8988T (cell line): ENCODE measurements at regions not wholly inside any gene's neighbourhood (a gene's known extent, or its start where the extent isn't known, plus 50 kb on each side); places are given as distances from the start of the nearest gene placed in this dataset.
A peak's percentile ranks its signal among the peaks of the same experiment; 100 is the strongest.
"Not testable (repeated sequence)": the region's sequence is repeated elsewhere in the genome, so short reads cannot be mapped to it uniquely, and the experiment has no call there.

Experiments
- DNase-seq: peaks from one replicate; pipeline ENCODE4 v3.0.0; 2011

DNA sequence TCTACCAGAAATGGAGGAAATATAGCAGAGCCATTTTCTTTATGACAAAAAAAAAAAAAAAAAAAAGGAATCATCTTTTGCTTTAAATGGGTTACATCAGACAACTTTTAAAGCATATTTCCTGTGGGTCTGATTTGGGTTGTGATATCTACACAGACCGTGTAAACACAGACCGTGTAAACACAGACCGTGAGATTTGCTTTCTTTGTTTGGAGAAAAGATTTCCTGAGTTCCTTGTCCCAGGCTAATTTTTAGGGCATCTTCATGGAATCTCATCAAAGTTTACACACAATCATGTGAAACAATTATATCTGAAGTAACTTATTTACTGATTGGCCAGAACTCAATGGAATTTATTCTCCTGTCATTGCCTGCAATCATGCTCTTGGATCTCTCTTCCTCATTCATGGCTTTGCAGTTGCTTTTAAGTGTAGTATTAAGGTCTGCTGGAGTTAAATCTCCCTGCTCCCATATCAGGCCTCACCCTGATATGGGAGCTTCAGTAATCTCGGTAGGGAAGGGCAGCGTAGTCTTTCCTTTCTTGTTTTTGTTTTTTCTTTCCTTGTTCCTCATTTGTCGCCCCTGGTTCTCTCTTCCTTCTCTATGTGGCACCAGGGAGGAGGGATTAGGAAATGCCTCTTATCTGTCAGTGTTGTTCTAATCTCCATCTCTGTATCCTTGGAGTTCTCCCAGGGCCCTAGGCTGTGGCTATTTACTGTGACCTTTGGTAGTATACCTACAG lies 248.6 kb upstream of the JADE1 start:
- no peak for DNase-seq

- no peak for DNase-seq
These were observed 250.4 kb upstream of the JADE1 start for GRCh38 chr4:128558896-128559679.

GRCh38 chr4:128556756-128557155 lies 252.7 kb upstream of the JADE1 start:
- DNase-seq, result no peak

GRCh38 chr4:128553686-128554515 lies 255.6 kb upstream of the JADE1 start:
- no peak for DNase-seq

DNA sequence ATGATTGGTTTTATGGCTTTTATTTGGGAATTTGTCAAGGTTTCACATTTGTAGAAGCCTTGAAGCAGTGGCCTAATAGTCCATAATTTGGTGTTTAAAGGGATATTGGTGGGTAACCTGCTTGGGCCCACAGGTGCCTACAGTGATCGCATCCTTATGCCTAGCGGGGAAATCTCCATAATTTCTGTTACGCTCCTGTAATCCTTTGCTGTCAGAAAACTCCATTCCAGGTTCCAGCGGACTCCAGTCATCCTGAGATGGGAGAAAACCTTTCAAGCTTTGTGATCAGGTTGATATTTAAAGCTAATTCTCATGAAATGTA lies 257.0 kb upstream of the JADE1 start:
- DNase-seq, result no peak

DNA sequence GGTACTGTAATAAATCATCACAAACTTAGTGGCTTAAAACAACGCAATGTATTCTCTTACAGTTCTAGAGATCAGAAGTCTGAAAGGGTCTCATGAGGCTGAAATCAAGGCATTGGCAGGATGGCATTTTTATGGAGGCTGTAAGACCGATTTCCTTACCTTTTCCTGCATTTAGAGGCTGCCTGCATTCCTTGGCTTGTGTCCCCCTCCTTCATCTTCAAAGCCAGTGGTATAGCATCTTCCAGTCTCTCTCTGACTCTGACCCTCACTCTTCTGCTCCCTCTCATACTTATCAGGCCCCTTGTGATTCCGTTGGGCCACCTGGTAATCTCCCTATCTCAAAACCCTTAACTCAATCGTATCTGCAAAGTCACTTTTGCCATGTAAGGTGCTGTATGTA lies 258.2 kb upstream of the JADE1 start:
- no peak for DNase-seq

DNA sequence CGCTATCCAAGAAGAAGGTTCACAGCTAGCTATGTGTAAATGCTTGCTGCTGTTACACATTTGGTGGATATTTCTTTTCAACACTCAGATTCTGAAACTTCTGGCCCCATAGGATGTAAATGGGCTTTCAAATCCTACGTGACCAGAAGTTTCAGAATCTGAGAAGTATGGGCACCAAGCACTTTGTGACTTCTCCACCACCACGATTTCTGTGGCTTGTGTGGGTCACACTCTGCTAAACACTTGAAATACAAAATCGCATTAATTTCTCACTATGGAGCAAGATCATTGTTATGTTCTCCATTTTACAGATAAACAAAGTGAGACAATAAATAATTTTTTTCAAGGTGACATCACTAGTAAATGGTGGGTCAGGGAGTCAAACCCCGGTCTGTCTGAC lies 259.4 kb upstream of the JADE1 start:
- DNase-seq, result no peak

DNA sequence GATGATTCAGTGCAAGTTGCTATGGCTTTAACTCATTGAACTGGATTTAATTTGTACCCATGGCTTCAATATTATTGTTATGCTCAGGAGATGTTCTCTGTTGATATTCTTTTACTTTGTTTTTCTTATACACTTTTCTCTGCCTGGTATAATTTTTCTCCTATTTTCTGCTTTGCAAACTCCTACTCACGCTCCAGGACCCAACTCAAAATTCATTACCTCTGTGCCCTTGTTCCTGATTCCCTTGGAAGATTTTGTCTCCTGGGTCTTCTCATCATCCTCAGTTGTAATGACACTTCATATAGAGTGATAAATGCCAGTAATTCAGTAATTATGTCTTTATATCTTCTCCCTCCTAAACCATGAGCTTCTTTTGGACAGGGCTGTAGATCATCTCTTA lies 259.9 kb upstream of the JADE1 start:
- DNase-seq, result no peak

DNA sequence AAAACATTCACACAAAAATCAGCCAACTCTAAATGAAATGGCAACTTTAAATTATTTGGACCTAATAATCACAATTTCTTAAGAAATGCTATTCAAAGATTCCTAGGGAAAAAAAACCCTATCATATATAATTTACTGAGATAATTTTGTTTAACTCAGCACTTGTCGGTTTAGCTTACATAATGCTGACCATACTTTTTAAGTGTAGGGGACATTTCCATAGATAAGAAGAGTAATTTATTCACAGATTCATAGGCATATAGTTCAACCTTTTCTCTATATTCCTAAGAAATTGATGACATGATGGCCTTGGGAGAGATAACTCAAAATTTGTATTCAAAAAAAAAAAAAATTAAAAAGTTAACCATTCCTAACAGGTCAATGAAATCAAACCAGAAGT lies 260.8 kb upstream of the PGRMC2 start:
- no peak for DNase-seq

DNA sequence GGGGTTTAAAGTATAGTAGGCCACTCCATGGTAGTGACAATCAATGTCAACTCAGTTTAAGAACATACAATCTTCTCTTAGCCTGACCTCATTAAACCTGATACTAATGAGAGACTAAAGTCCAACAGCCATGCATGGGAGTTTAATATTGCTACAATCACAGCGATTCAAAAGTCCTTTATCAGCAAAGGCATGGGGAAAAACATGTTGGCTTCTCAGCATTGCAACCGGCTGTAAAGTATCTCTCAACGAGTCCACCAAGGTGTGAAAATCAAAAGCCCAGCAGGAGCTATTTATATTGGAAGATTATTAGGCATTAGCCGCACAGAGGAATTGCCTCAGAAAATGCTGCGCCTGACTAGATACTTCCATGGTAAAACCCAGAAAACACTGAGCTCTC lies 256.7 kb upstream of the PGRMC2 start:
- DNase-seq, result no peak

- no peak for DNase-seq
These were observed 256.1 kb upstream of the PGRMC2 start for GRCh38 chr4:128543696-128544095.

DNA sequence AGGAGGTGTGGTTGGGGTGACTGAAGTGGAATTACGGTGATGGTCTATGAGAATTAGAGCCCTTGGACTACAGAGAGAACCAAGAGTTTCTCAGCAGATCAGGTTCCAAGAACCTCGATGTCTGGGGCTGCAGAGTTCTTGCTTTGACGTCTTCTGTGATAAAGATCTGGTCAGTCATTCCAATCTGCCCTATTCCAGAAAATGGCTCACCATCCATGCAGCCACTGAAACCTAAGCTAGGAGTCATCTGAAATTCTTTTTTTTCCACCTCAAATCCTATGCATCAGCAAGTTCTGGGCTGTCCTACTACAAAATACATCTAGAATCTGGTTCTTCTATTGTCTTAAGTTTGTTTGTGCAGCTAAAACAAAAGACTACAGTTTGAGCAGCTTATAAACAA lies 254.4 kb upstream of the PGRMC2 start:
- no peak for DNase-seq

DNA sequence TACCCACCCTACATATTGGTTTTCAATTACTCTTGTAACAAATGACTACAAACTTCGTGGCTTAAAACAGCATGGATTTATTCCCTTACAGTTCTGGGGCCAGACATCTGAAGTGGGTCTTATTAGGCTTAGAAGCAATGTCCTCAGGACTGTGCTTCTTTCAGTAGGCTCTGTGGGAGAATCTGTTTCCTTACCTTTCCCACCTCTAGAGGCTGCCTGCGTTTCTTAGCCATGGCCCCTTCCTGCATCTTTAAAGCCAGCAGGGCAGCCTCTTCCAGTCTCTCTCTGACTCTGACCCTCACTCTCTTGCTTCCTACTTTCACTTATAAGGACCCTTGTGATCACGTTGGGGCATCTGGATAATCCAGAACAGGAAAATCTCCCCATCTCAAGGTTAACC lies 252.5 kb upstream of the PGRMC2 start:
- no peak for DNase-seq

DNA sequence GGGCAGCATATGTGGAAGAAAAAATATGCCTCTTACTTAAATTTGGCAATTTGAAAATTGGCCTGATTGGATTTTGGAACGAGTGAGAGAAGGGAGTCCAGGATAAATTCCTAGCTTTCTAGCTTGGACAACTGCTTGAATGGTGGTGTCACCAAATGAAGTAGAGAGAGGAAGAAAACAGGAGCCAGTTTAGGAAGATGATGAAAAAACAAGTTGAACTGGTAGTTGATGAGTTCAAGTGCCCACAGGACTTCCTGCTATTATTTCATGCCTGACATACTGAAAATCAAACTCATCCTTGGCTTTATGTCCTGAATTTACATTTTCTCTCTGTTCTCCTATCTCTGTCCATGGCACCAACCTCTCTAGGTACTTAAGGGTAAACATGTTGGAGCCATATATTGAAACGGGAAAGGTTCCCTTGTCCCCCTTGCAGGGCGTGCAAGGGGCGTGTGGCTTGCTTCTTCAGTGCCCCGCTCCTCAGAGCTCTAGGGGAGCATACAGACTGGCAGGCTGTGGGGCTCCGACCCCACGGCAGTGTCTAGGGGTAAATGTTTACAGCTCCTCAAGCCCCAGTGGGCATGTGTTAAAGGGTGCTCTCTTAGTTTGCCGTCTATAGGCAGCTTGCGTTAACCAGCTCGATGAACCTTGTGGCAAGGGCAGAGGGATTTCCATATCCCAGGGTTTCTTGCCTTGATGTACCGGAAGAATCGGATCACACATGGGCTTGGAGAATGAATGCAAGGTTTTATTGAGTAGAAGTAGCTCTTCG lies 250.7 kb upstream of the PGRMC2 start:
- DNase-seq, result no peak

- DNase-seq, result no peak
These were observed 249.1 kb upstream of the PGRMC2 start for GRCh38 chr4:128536746-128537145.

- DNase-seq, result not testable (repeated sequence)
These were observed 247.9 kb upstream of the PGRMC2 start for GRCh38 chr4:128535510-128535909.

GRCh38 chr4:128528793-128529553 lies 241.4 kb upstream of the PGRMC2 start:
- DNase-seq, result peak; percentile 24

- DNase-seq, result no peak
These were observed 240.4 kb upstream of the PGRMC2 start for GRCh38 chr4:128527946-128528576.

DNA sequence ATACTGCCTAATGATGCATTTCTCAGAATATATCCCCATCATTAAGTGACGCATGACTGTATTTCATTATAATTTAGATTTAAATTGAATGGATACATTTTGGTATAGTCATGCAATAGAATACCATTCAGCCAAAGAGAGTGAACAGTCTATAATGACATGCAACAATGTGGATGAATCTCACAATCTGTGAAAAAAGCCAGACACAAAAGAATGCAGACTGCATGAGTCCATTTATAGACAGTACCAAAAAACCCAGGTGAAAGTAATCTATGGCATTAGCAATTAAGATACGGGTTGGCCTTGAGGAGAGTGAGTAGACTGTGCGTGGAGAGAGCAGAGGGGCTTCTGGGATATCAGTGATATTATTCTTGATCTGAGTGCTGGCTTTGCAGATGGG lies 239.7 kb upstream of the PGRMC2 start:
- no peak for DNase-seq

DNA sequence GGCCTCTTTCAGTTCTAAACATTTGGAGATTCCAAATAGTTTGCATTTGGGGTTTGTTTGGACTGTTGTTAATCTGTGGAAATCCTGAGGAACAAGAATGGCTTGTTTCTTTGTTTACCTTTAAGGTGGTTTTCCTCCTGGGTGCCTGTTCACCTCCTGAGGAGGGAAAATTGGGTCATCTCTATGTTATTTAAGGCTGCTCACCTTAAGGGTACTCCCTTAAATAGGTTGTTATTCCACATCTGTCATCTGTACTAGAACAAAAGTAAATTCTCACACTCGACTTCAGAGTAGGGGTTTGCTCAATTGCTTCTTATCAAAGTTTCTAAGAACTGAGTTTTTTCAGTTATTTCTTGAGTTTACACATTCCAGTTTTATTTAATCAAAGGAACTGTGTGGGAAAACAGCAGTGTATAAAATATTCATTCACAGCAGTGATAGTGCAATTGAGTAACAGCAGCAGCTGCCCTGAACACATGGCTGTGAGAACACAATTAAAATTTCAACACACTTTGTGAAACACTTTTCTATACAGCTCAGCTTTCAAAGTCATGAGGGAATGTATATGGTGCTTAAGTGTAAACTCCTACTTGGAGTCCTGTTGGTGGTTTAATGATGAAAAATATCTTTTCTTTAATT lies 238.5 kb upstream of the PGRMC2 start:
- DNase-seq, result no peak

GRCh38 chr4:128525387-128525786 lies 237.8 kb upstream of the PGRMC2 start:
- DNase-seq, result no peak
